Activated CD4-positive, alpha-beta T cell treated with anti-CD3 and anti-CD28 coated beads, Interleukin-2, amount 50 U/mL, for 16 hours (primary cell): ENCODE measurements at regions not wholly inside any gene's neighbourhood (a gene's known extent, or its start where the extent isn't known, plus 50 kb on each side); places are given as distances from the start of the nearest gene placed in this dataset.
"Not testable (repeated sequence)": the region's sequence is repeated elsewhere in the genome, so short reads cannot be mapped to it uniquely, and the experiment has no call there.

Experiments used
- DNase-seq: peaks from one replicate; pipeline ENCODE4 v3.0.0-alpha.2; 2020

DNA sequence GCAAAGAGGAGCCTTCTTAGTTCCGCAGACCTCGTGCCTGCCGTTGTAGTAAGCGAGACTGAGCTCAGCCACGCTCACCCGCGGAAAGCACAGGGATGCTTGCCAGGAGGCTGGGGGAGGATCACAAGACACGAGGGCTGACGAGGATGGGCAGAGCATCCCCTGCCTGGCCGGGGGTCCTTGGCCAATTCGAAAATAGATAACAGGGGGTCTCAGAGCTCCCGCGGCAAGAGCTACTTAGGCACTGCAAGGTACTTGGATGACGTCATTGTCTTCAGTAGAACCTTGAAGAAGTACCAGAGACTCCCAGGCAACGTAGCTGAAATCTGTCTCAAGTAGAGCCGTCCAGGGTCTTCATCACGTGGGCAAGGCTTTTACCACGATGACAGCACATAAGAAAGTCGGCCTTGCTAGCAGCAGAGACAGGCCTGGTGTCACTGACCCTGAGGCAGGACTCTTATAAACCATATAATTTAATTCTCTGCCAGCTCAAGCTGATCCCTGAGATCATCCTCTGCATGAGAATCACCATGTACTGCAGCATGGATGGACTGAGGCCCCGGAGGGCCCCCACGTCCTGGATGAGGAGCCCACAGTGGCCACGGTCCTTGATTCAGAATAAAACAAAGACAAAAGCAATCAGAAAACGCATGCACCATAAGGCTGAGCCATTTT is 81.9 kb downstream of the TMEM18 start:
- DNase-seq, result no peak

DNA sequence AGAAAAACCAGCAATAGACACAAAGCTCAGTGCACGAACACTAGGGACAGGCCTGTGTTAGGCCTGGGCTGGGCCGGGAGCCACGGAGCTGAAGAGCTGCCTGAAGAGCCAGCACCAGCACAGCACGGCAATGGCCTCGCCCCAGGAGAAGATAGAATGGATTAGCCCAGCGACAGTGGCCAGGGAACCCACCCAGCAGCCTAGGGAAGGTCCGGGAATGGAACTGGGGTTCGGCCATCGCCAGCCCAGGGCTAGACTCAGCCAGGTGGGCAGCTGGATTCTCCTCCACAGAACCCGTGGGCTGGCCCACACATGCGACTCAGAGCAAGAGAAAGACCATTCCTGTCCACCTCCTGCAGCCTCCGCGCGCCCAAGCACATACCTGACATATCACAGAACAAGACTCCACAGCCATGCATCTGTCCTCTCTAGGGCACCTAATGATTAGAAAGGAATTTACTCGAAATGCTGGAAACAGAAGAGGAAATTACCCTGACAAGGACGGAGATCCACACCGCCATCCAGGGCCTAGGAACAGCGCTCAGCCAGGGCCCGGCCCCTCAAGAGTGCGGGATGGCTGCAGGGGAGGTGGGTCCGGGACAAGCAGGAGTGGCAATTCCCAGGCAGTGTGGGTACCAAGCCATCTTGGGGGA is 82.8 kb downstream of the TMEM18 start:
- DNase-seq, result no peak

DNA sequence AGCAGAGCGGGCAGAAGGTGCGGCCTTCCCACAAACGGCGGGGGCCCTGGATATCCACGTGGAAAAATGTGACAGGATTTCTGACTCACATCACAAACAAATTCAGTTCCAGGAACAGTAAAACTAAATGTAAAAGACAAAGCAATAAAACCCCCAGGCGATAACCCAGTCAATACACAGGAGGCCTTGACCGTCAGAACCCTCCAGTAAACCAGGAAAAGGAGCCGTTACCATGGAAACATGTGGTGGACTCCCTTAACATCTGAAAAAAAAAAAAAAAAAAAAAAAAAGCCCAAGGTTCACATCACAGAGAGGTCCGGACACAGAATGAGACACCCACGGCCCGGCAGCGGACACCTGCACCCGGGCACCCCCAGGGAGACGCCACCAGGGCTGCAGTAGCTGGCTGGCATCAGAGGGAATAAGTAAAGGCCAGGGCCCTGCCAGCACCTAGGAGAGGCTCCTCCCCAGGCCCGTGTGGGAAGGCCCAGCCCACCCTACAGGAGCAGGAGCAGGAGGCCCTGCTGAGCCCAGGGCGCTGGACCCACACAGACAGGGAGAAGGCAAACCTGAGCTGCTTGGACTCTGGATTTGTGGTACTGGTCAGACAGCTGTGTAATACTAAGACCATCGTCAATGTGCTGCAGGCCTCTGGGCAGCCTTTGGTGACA is 83.7 kb downstream of the TMEM18 start:
- DNase-seq, result no peak

DNA sequence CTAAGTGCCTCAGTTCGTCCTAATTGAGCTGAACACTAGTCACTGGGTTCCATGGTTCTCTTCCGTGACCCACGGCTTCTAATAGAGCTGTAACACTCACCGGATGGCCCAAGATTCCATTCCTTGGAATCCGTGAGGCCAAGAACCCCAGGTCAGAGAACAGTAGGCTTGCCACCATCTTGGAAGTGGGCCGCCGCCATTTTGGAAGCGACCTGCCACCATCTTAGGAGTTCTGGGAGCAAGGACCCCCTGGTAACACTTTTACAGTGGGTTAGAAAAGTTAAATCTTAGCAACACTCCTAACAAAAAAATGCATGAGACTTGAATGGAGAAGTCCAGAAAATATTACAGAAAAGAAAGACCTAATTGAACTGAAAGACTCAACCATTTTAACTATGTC is 84.5 kb downstream of the TMEM18 start:
- DNase-seq, result no peak

DNA sequence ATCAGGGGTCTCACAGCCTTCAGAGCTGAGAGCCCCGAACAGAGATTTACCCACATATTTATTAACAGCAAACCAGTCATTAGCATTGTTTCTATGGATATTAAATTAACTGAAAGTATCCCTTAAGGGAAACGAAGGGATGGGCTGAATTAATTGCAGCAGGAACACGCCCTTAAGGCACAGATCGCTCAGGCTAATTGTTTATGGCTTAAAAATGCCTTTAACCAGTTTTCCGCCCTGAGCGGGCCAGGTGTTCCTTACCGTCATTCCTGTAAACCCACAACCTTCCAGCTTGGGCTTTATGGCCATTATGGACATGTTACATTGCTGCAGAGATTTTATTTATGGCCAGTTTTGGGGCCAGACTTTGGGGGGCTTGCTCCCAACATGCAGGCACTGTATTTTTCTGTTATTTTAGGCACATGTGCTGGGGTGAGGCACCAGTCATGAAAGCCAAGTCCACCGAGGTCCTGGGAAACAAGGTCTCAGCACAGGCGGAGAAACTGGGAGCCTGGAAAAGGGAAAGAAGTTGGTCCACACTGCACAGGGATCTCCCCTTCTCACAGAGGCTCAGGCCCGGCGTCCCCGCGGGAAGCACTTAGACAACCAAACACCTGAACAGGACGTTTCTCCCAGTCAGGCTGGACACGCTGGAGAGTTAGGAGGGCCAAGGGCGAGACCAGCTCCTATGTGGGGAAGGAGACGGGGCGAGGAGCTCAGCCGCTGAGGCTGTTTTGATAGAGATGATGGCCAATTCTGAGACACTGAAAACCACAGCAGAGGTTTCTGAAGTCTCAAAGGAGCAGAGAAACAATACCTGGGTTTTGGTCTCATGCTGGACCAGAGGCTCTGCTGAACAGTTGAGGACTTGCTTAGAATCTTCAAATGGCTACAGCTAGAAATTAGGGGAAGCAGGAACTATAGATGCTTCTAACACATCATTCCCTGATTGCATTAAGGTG is 86.7 kb downstream of the TMEM18 start:
- no peak for DNase-seq

DNA sequence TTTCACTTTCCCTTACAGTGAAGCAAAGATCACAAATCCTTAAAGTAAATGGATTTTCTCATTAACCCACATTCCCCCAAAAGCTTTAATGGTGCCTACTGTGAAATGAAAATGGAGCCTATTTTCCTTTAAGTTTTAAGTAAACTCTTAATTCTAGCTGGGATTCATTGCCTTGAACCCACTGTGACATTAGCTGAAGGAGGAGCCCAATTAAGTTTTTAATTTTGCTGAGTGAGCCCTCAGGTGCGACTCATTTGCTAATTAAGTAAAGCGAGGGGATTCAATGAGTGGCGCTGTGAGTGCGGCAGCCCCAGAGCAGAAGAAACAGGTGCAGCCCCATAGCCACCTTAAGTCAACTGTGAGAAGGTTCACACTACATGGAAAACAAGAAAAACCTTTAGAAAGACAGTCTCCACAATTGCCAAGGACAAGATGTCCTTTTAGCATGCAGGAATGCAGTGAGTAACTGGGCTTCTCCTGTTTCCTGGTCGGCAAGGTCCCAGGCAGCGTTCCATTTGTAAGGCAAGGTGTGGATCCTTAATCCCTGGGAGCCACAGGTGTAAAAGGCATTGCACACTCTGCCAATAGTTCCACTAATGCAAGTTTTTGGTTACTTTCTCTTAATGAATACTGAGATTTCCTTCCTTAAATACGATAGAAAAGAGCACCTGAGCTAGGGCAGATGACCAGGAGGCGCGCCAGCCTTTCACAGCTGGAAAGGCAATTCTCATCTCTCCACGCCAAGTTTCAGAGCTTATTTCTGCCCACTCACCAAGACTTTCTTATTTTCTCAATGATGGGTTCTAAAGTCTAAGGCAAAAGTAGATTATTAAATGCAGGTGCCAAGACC is 87.7 kb downstream of the TMEM18 start:
- DNase-seq, result no peak

DNA sequence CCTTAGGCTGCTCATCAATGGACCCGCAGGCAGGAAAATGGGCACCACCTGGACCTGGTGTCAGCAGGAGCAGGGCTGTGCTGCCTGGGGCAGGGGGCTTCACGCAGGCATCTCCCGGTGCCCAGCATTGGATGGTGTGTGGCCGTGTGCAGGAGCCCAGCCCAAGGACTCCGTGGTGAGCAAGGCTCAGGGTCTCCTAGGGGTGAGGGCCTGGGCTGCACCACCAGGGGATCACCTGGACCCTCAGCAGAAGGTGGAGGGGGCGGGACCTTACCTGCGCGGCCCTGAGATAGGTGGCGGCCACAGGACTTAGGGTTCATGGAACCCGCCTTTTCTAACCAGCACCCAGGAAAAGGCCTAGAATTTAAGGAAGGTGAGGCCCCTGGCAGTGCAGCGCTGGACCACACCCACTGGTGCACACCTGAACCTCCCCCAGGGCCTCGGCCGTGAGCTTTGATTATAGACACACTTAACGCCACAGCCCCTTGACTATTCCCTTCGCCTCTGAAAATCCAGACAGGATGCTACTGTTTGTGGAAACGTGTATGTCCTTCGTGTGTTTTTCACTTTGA is 89.0 kb downstream of the TMEM18 start:
- no peak for DNase-seq

DNA sequence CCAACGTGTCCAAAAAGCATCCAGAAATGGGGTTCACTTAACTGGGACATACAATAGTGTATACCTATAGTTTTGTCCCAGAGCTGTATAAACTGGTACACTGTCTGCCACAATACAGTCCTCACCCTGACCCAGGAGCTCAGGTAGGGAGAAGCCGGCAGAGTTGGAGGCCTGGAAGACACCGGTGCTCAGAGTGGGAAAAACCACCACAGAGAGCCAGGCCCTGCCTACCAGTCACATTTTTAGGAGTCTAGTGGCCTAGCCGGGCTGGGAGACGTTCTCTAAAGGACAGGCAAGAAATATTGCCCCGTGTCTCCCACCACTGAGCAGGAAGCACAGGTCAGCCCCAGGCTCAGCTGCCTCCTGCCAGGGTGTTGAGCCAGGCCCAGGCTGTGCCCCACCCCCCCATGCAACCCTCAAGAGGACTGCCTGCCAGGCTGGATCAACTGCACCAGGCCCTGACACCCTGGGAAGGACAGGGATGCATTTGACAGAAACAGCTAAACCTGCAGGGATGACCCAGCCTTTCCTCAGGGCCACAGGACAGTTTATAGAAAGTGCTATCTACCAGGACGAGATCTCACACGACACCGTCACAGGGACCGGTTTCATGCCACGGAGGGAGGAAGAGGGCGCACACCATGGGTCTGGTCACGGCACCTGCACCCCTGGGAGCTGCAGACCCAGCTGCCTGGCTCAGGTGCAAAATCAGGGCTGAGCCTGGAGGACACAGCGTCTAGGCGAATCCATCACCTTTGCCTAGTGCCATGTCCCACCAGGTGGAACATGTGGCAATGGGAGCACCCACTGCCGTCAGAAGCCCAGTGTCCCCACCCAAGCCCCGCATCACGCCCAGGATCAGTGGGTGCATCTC is 89.9 kb downstream of the TMEM18 start:
- no peak for DNase-seq

DNA sequence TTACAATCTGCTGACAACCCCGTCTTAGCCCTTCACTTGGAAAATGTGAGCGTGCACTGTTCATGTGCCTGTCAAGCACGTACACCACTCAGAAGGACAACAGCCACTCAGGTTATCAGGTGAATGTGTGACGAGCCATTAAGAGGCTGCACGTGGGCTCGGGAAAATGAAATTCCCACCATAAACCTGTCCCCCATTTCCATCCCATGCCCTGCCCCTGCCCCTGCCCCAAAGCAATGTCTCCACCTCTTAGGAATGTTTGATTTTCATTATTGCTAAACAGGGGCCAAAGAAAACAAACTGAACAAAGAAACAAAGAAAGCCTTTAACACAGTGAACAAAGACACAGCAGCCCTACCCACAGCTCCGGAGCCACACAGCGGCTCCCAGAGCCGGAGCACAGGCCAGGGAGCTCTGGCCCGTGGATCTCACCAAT is 90.5 kb downstream of the TMEM18 start:
- DNase-seq, result no peak

DNA sequence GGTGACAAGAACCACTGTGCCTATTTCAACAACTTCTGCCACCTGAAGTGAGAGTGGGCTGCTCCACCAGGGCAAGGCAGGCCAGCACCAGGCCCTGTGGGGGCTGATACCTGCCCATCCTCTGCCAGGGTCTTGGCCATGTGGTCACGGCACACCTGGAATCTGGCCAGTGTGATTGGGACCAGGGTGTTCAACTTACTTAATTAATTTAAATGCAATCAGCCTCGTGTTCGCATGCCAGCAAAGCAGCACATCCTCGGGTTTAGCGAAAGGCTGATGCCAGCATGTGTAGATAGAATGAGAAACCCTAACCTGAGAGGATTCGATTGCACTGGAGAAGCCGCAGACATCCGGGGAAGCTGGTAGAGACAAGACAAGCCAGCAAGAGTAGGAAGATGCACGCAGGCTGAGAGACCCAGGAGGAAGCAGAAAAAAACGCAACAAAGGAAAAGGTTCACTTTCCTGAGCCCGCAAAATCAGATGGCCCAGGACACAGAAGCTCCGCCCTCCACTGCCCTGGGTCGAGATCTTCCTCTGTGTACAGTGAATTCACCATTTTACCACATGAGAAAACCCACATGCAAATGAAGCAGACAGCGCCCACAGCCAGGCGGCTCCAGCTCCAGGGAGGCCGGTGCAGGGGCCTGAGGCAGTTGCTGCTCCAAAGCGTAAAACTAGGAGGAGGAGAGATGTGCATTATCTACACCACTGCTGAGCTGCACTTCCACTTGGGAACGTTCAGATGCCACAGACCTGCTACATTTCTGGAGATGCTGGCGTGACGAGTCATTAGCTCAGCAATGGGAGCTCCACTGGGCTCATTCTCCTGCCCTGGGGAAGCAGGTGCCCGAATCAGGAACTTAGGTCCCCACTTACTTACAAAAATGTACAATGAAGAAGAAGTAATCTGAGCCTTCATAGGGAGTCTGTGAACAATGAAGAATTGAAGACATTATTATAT is 92.1 kb downstream of the TMEM18 start:
- DNase-seq, result peak; percentile 49

DNA sequence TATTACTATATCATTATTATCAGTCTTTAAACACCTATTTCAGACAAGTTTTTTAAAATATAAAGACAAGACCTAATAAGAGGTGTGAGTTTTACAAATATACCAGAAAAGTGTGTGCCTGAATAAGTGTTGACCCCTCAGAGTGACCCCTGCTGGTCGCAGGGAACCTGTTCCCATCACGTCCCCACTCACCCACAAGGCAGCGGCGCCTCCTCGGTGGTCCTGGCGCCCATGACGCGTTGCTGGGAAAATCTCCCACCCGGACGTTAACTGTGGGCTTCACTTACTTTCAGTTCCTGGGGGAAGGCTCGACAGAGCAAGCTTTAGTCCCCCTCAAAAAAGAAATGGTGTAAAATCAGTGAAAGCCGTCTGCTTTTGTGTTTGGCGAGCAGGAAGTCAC is 93.5 kb downstream of the TMEM18 start:
- no peak for DNase-seq

DNA sequence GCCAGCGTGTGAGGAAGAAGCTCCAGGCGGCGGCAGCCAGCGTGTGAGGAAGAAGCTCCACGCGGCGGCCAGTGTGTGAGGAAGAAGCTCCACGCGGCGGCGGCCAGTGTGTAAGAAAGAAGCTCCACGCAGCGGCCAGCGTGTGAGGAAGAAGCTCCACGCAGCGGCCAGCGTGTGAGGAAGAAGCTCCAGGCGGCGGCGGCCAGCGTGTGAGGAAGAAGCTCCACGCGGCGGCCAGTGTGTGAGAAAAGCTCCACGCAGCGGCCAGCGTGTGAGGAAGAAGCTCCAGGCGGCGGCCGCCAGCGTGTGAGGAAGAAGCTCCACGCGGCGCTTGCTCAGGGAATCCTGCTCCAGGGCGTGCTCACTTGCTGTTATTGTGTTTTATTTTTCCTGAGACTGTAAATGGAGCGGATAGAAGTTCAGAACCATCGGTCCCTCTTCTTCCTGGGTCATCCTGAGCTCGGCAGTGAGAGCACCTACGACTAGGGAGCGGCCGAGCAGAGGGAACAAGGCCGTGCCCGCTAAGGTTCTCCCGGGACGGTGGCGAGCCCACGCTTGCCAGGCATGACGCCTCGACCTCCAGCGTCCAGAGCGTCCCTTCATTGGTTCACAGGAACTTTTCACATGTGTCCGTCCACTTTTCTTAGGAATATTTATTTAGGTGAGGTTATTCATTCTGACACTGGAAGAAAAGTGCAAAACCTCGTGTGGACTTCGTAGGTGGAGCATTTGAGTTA is 94.2 kb downstream of the TMEM18 start:
- DNase-seq, result no peak

DNA sequence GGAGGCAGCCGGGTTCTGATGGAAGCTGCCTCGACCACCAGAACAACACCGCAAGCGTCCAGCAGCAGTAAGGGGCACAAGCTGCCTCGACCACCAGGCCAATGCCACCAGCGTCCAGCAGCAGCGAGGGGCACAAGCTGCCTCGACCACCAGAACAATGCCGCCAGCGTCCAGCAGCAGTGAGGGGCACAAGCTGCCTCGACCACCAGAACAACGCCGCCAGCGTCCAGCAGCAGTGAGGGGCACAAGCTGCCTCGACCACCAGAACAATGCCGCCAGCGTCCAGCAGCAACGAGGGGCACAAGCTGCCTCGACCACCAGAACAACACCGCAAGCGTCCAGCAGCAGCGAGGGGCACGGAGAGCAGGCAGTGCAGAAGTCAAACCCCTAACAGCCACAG is 94.9 kb downstream of the TMEM18 start:
- DNase-seq, result not testable (repeated sequence)

DNA sequence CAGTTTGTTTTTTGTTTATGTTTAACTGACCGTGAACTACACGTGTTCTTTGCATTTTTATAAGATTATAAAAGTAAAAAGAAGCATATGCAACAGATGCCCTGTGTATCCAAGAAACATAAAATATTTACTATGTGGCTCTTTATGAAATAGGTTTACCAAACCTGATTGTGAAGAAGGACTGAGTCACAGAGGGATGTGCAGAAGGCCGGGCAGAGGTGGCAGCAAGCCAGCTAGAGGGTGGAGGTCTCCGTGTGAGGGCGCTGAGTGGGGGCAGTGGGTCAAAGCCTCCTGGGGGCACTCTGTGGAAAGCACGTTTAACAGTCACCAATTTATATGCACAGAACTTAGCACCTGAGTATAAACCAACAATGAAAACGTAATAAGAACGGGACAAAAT is 97.2 kb downstream of the TMEM18 start:
- DNase-seq, result no peak

DNA sequence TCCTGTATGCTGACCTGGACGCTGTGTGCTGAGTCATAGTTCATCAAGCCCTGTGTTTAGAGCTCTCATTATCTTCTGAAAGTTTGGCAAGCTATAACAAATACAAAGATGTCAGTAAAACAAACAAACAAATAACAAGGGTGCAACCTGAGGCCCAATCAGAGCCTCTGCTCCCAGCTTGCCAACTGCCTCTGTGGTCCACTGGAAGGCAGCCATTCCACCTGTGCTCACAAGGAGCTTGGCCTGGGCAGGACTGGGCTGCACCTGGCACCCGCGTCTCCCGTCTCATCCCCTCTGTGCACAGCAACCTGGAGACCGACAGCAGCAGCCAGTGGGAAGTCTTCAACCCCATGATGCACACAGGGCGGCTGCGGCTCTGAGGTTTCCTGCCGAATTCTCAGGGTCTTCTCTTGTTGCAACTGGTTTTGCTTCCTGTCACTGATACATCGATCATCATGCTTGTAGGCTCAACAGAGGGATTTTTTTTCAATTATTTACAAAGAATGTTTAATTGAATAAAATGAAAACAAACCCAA is 97.8 kb downstream of the TMEM18 start:
- DNase-seq, result no peak

DNA sequence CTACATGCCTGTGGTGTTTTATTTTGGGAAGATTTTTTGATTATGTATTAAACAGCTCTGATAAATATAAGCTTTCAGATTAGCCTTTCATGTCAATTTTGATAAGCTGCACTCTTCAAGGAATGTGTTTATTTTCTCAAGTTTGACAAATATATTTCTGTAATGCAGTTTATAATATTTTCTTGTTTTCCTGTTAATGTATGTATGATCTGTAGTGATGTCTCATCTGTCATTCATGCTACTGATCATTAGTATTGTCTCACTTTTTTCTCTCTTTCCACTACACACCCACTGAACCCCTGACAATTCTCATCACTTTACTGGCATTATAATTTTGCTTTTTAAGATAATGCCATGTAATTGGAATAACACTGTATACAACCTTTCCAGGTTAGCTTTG is 100.9 kb downstream of the TMEM18 start:
- DNase-seq, result no peak

DNA sequence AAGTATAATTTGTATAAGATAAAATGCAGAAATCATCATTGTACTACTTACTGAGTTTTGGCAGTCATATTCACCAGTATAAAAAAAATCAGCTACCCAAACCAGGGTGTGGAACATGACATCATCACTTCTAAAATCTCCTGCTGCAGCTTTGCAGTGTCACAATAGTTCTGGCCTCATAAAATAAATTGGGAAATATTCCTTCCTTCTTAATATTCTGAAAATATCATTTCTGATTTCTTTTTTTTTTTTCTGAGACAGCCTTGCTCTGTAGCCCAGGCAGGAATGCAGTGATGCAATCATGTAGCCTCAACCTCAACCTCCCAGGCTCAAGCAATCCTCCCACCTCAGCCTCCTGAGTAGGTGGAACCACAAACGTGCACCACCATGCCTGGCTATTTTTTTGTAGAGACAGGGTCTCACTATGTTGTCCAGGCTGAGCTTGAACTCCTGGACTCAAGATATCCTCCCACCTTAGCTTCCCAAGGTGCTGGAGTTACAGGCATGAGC is 101.4 kb downstream of the TMEM18 start:
- no peak for DNase-seq

DNA sequence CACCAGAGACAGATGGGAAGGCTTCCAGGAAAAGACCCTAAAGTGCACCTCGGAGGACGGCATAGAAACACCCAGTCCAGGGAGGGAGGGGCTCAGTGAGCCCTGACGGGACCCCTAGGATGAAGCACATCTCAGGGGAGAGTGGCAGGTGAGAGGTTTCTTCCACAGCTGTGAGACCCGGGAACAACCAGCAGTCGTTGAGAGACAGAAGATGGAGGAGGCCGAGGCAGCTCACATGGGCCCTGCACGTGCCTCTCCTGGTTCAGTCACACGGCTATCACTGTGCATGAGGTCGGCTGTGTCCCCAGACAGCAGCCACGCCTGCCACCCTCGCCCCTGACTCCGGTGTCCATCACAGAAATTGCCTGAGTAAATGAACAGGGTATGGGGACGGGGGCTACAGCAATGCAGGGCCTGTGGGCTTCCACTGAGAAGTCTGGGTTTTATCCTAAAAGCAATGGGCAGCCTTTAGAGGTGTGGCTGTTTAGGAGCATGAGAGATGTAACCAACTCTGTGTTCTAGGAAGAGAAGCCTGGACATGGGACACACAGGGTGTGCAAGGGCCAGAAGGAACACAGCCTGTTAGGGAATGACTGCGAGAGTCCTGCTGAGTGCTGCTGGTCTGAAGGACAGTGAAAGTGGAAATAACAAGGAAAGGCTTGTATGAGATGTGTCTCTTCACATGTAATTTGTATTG is 102.0 kb downstream of the TMEM18 start:
- DNase-seq, result no peak
